Gastrocnemius medialis (tissue), 4 donors: ENCODE measurements at regions not wholly inside any gene's neighbourhood (a gene's known extent, or its start where the extent isn't known, plus 50 kb on each side); places are given as distances from the start of the nearest gene placed in this dataset.

ENCODE experiments used
- CTCF ChIP-seq, 5 experiments: fragments of 450-650 bp in 3 of 5; fragments of 200-600 bp in 2 of 5; sonication (generic) in 2 of 5; IDR thresholded peaks in 4 of 5; conservative IDR thresholded peaks in 1 of 5; 1 replicate in 4 of 5; 2 replicates in 1 of 5; pipeline ENCODE4 v1.5.1; 2016 to 2019; ENCODE audit warnings: antibody characterized with exemption in 5 of 5, mild to moderate bottlenecking in 3 of 5, moderate library complexity in 3 of 5
- POLR2A ChIP-seq, 2 donors: fragments of 450-650 bp; IDR thresholded peaks; one replicate each; pipeline ENCODE4 v1.6.1; 2017; ENCODE audit warnings: antibody characterized with exemption in 2 of 2, mild to moderate bottlenecking in 2 of 2, moderate library complexity in 2 of 2

DNA sequence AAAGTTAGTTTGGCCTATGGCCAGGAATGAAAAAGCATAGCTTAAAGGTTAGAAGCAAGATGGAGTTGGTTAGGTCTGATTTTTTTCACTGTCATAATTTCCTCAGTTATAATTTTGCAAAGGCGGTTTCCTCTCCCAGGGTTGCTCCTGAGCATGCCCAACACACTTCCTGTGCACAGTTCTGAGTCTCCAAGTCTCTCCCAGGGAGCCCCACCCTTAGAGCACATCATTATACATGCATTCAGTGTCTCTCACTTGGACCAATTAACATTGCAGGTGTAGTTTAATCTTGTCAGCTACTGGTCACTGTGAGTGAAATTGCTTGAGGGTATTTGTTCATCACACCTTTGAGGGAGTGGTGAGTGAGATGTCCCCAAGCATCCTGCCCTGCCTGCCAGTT is 96.0 kb upstream of the ATP10A start:
- TF ChIP-seq CTCF (IDR thresholded peaks at IDR 0.05 in 4 of 5, conservative IDR thresholded peaks at IDR 0.05 in 1 of 5) (no peak), POLR2A (IDR thresholded peaks at IDR 0.05) (no peak)
